ENCODE measurements at regions not wholly inside any gene's neighbourhood (a gene's known extent, or its start where the extent isn't known, plus 50 kb on each side); places are given as distances from the start of the nearest gene placed in this dataset.

GRCh38 chr16:60328152-60328551, 1594.0 kb upstream of the GOT2 start:
- TF ChIP-seq, protein P1, sequence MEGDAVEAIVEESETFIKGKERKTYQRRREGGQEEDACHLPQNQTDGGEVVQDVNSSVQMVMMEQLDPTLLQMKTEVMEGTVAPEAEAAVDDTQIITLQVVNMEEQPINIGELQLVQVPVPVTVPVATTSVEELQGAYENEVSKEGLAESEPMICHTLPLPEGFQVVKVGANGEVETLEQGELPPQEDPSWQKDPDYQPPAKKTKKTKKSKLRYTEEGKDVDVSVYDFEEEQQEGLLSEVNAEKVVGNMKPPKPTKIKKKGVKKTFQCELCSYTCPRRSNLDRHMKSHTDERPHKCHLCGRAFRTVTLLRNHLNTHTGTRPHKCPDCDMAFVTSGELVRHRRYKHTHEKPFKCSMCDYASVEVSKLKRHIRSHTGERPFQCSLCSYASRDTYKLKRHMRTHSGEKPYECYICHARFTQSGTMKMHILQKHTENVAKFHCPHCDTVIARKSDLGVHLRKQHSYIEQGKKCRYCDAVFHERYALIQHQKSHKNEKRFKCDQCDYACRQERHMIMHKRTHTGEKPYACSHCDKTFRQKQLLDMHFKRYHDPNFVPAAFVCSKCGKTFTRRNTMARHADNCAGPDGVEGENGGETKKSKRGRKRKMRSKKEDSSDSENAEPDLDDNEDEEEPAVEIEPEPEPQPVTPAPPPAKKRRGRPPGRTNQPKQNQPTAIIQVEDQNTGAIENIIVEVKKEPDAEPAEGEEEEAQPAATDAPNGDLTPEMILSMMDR (IDR thresholded peaks at IDR 0.05), result no peak
- TF ChIP-seq EP300 (IDR thresholded peaks at IDR 0.05), result no peak
- no peak for TF ChIP-seq POLR2AphosphoS5 (IDR thresholded peaks at IDR 0.05)
- TF ChIP-seq POLR2A (IDR thresholded peaks at IDR 0.05; ENCODE audit: low read depth), result no peak
